H1 (cell line): ENCODE measurements at regions not wholly inside any gene's neighbourhood (a gene's known extent, or its start where the extent isn't known, plus 50 kb on each side); places are given as distances from the start of the nearest gene placed in this dataset.

Experiments used
- CBX8 ChIP-seq: fragments of 300-800, 300-1000 bp; sonication (generic); IDR thresholded peaks from 2 replicates; pipeline ENCODE4 v1.7.1; 2016; ENCODE audit warnings: low read depth, low read length, borderline replicate concordance
- KDM4A ChIP-seq: IDR thresholded peaks from one replicate; pipeline ENCODE4 v1.7.1; 2012; ENCODE audit warnings: low read depth, mild to moderate bottlenecking, moderate library complexity, low read length, inconsistent platforms; ENCODE audit not compliant: severe bottlenecking
- SIN3A ChIP-seq, 2 experiments: IDR thresholded peaks in 1 of 2; conservative IDR thresholded peaks in 1 of 2; 2 replicates each; pipeline ENCODE4 v1.6.1; 2011 to 2012; ENCODE audit warnings: low read length in 2 of 2, improper control_type of control experiment in 1 of 2, low read depth in 1 of 2, mild to moderate bottlenecking in 1 of 2
- SP4 ChIP-seq: IDR thresholded peaks from 2 replicates; pipeline ENCODE4 v1.6.1; 2012; ENCODE audit warnings: low read length, inconsistent platforms
- TBP ChIP-seq: IDR thresholded peaks from 2 replicates; pipeline ENCODE4 v1.6.1; 2011; ENCODE audit warnings: low read depth, low read length, improper control_type of control experiment
- TF ChIP-seq, protein P1 (sequence below): fragments of 300-600 bp; sonication (generic); IDR thresholded peaks from 2 replicates; pipeline ENCODE4 v1.7.1; 2012; ENCODE audit warnings: low read length, moderate library complexity, mild to moderate bottlenecking, inconsistent platforms; ENCODE audit not compliant: insufficient replicate concordance
- TF ChIP-seq, protein P2 (sequence below): IDR thresholded peaks from 2 replicates; pipeline ENCODE4 v1.6.1; 2011; ENCODE audit warnings: low read length, improper control_type of control experiment
- TF ChIP-seq, protein P3 (sequence below), 3 experiments: IDR thresholded peaks; 1 replicate in 2 of 3; 2 replicates in 1 of 3; pipeline versions ENCODE4 v1.5.1 to v1.6.1; 2011; ENCODE audit warnings: low read length in 3 of 3, mild to moderate bottlenecking in 3 of 3, inconsistent platforms in 2 of 3, low read depth in 1 of 3, moderate library complexity in 1 of 3; ENCODE audit not compliant: insufficient read depth in 1 of 3; ENCODE audit errors: control extremely low read depth in 1 of 3

DNA sequence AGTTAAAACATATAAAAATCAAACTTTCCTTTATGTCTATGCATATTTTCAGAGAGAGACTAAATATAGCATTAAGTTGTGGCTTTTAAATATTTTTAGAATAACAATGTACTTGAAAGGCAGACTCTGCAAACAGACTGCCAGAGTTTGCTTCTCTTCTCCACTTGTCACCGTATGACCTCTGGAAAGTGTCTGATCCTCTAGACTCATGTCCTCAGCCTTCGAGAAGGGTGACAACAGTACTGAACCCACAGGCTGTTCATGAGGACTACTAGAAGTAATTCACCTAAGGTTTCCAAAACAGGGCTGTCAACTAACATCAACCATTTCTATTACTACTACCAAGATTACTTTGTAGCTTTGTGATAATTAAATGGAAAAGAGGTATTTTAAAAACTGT lies 167.7 kb upstream of the TBCA start (continued):
- TF ChIP-seq, protein P1, sequence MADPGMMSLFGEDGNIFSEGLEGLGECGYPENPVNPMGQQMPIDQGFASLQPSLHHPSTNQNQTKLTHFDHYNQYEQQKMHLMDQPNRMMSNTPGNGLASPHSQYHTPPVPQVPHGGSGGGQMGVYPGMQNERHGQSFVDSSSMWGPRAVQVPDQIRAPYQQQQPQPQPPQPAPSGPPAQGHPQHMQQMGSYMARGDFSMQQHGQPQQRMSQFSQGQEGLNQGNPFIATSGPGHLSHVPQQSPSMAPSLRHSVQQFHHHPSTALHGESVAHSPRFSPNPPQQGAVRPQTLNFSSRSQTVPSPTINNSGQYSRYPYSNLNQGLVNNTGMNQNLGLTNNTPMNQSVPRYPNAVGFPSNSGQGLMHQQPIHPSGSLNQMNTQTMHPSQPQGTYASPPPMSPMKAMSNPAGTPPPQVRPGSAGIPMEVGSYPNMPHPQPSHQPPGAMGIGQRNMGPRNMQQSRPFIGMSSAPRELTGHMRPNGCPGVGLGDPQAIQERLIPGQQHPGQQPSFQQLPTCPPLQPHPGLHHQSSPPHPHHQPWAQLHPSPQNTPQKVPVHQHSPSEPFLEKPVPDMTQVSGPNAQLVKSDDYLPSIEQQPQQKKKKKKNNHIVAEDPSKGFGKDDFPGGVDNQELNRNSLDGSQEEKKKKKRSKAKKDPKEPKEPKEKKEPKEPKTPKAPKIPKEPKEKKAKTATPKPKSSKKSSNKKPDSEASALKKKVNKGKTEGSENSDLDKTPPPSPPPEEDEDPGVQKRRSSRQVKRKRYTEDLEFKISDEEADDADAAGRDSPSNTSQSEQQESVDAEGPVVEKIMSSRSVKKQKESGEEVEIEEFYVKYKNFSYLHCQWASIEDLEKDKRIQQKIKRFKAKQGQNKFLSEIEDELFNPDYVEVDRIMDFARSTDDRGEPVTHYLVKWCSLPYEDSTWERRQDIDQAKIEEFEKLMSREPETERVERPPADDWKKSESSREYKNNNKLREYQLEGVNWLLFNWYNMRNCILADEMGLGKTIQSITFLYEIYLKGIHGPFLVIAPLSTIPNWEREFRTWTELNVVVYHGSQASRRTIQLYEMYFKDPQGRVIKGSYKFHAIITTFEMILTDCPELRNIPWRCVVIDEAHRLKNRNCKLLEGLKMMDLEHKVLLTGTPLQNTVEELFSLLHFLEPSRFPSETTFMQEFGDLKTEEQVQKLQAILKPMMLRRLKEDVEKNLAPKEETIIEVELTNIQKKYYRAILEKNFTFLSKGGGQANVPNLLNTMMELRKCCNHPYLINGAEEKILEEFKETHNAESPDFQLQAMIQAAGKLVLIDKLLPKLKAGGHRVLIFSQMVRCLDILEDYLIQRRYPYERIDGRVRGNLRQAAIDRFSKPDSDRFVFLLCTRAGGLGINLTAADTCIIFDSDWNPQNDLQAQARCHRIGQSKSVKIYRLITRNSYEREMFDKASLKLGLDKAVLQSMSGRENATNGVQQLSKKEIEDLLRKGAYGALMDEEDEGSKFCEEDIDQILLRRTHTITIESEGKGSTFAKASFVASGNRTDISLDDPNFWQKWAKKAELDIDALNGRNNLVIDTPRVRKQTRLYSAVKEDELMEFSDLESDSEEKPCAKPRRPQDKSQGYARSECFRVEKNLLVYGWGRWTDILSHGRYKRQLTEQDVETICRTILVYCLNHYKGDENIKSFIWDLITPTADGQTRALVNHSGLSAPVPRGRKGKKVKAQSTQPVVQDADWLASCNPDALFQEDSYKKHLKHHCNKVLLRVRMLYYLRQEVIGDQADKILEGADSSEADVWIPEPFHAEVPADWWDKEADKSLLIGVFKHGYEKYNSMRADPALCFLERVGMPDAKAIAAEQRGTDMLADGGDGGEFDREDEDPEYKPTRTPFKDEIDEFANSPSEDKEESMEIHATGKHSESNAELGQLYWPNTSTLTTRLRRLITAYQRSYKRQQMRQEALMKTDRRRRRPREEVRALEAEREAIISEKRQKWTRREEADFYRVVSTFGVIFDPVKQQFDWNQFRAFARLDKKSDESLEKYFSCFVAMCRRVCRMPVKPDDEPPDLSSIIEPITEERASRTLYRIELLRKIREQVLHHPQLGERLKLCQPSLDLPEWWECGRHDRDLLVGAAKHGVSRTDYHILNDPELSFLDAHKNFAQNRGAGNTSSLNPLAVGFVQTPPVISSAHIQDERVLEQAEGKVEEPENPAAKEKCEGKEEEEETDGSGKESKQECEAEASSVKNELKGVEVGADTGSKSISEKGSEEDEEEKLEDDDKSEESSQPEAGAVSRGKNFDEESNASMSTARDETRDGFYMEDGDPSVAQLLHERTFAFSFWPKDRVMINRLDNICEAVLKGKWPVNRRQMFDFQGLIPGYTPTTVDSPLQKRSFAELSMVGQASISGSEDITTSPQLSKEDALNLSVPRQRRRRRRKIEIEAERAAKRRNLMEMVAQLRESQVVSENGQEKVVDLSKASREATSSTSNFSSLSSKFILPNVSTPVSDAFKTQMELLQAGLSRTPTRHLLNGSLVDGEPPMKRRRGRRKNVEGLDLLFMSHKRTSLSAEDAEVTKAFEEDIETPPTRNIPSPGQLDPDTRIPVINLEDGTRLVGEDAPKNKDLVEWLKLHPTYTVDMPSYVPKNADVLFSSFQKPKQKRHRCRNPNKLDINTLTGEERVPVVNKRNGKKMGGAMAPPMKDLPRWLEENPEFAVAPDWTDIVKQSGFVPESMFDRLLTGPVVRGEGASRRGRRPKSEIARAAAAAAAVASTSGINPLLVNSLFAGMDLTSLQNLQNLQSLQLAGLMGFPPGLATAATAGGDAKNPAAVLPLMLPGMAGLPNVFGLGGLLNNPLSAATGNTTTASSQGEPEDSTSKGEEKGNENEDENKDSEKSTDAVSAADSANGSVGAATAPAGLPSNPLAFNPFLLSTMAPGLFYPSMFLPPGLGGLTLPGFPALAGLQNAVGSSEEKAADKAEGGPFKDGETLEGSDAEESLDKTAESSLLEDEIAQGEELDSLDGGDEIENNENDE = no peak
- TF ChIP-seq, protein P2, sequence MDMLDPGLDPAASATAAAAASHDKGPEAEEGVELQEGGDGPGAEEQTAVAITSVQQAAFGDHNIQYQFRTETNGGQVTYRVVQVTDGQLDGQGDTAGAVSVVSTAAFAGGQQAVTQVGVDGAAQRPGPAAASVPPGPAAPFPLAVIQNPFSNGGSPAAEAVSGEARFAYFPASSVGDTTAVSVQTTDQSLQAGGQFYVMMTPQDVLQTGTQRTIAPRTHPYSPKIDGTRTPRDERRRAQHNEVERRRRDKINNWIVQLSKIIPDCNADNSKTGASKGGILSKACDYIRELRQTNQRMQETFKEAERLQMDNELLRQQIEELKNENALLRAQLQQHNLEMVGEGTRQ = no peak
- TF ChIP-seq, protein P3, sequence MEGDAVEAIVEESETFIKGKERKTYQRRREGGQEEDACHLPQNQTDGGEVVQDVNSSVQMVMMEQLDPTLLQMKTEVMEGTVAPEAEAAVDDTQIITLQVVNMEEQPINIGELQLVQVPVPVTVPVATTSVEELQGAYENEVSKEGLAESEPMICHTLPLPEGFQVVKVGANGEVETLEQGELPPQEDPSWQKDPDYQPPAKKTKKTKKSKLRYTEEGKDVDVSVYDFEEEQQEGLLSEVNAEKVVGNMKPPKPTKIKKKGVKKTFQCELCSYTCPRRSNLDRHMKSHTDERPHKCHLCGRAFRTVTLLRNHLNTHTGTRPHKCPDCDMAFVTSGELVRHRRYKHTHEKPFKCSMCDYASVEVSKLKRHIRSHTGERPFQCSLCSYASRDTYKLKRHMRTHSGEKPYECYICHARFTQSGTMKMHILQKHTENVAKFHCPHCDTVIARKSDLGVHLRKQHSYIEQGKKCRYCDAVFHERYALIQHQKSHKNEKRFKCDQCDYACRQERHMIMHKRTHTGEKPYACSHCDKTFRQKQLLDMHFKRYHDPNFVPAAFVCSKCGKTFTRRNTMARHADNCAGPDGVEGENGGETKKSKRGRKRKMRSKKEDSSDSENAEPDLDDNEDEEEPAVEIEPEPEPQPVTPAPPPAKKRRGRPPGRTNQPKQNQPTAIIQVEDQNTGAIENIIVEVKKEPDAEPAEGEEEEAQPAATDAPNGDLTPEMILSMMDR (IDR thresholded peaks at IDR 0.05; ENCODE audit: control extremely low read depth in 1 of 3, insufficient read depth in 1 of 3, low read depth in 1 of 3, low read length in 3 of 3) = no peak
- TF ChIP-seq CBX8 = no peak
- TF ChIP-seq TBP = no peak
- TF ChIP-seq SIN3A (conservative IDR thresholded peaks at IDR 0.05 in 1 of 2, IDR thresholded peaks at IDR 0.05 in 1 of 2; ENCODE audit: low read depth in 1 of 2, low read length in 2 of 2) = no peak
- TF ChIP-seq KDM4A = no peak
- TF ChIP-seq SP4 = no peak
